ENCODE measurements at regions not wholly inside any gene's neighbourhood (a gene's known extent, or its start where the extent isn't known, plus 50 kb on each side); places are given as distances from the start of the nearest gene placed in this dataset.

DNA sequence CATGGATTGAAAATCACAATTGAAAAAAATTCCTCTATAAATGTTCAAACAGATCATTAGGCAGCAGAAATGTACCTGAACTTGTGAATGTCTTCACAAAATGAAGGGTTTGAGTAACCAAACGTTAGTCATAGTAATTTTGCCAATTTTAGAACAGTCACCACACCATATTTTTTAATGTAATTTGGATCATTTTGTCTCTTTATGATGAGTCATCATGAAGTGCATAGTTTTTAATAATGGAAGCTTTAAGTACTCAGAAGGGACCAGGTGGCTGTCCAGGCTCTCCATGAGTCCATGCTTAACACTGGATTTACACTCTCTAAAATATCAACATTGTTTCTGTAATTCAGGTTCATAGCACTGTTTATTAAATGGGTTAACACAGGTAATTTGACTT lies 219.2 kb downstream of the ETV1 start:
- ChIA-PET CTCF (no interaction called here), SMC1A (ENCODE audit: uncharacterized antibody, unreplicated experiment) (no interaction called here), POLR2A (no interaction called here), RAD21 (ENCODE audit: unreplicated experiment) (no interaction called here)
- in situ Hi-C loops (cut with MboI) = no loop called here
- Histone ChIP-seq H3K4me3 (no peak overlapping the region), H3K27me3 (replicated peaks in 1 of 2; ENCODE audit: control insufficient read depth in 2 of 2, insufficient read depth in 2 of 2, low read length in 1 of 2) (no peaks in the 10 kb centered on the region), H4K20me1 (ENCODE audit: control insufficient read depth, insufficient read depth) (no peaks in the 10 kb centered on the region), H2AFZ (ENCODE audit: control insufficient read depth, low read depth, low read length) (no peak overlapping the region), H3K36me3 (ENCODE audit: control insufficient read depth in 2 of 2, insufficient read depth in 2 of 2, low read length in 1 of 2) (no peaks in the 10 kb centered on the region), H3K4me1 (ENCODE audit: control insufficient read depth, insufficient read depth, low read length) (no peaks in the 10 kb centered on the region), H3K4me2 (ENCODE audit: control insufficient read depth, insufficient read depth) (no peak overlapping the region), H3K27ac (ENCODE audit: control insufficient read depth, insufficient read depth) (no peak overlapping the region), H3K79me2 (ENCODE audit: control insufficient read depth, insufficient read depth, low read length) (no peaks in the 10 kb centered on the region), H3K9ac (ENCODE audit: control insufficient read depth, insufficient read depth, low read length) (no peak overlapping the region), H3K9me3 (replicated peaks; ENCODE audit: control insufficient read depth, insufficient read depth, low read length) (no peaks in the 10 kb centered on the region)
- DNase-seq (ENCODE audit: low read depth, low spot score) = no peak
- FAIRE-seq = no peak
- intact Hi-C loops (cut with micrococcal nuclease; ENCODE audit: unreplicated experiment) = no loop called here
- TF ChIP-seq EED (IDR thresholded peaks at IDR 0.05; ENCODE audit: low read depth) (no peak), MYC (IDR thresholded peaks at IDR 0.05; ENCODE audit: insufficient read depth, insufficient read length, insufficient replicate concordance, low read length, severe bottlenecking) (no peak), HDAC2 (IDR thresholded peaks at IDR 0.05) (no peak), NR2C2 (IDR thresholded peaks at IDR 0.05; ENCODE audit: borderline replicate concordance, control insufficient read depth, insufficient read length, low read depth) (no peak), KLF5 (IDR thresholded peaks at IDR 0.05; ENCODE audit: partially characterized antibody) (no peak), SRF (IDR thresholded peaks at IDR 0.05; ENCODE audit: low read depth in 2 of 2, low read length in 2 of 2) (no peak), POLR2A (IDR thresholded peaks at IDR 0.05; ENCODE audit: low read depth, low read length) (no peak)
- TF ChIP-seq, protein P1, sequence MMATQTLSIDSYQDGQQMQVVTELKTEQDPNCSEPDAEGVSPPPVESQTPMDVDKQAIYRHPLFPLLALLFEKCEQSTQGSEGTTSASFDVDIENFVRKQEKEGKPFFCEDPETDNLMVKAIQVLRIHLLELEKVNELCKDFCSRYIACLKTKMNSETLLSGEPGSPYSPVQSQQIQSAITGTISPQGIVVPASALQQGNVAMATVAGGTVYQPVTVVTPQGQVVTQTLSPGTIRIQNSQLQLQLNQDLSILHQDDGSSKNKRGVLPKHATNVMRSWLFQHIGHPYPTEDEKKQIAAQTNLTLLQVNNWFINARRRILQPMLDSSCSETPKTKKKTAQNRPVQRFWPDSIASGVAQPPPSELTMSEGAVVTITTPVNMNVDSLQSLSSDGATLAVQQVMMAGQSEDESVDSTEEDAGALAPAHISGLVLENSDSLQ (IDR thresholded peaks at IDR 0.05) = no peak
- no peak for ATAC-seq
- BruUV-seq (replicated peaks) = no TSS peak
- WGBS (ENCODE audit: insufficient coverage, insufficient replicate concordance, low lambda C conversion rate, missing lambda C conversion rate) = 0% methylated on average over 1 of the region's 1 CpG

- FAIRE-seq (no peak), DNase-seq (ENCODE audit: low read depth, low spot score) (no peak), ATAC-seq (no peak)
- Histone ChIP-seq H4K20me1 (ENCODE audit: control insufficient read depth, insufficient read depth) (no peaks in the 10 kb centered on the region), H3K9me3 (replicated peaks; ENCODE audit: control insufficient read depth, insufficient read depth, low read length) (no peaks in the 10 kb centered on the region), H3K4me1 (ENCODE audit: control insufficient read depth, insufficient read depth, low read length) (no peaks in the 10 kb centered on the region), H3K4me2 (ENCODE audit: control insufficient read depth, insufficient read depth) (no peak overlapping the region), H3K4me3 (no peak overlapping the region), H3K27me3 (replicated peaks in 1 of 2; ENCODE audit: control insufficient read depth in 2 of 2, insufficient read depth in 2 of 2, low read length in 1 of 2) (no peaks in the 10 kb centered on the region), H3K36me3 (ENCODE audit: control insufficient read depth in 2 of 2, insufficient read depth in 2 of 2, low read length in 1 of 2) (no peaks in the 10 kb centered on the region), H3K79me2 (ENCODE audit: control insufficient read depth, insufficient read depth, low read length) (no peaks in the 10 kb centered on the region), H3K27ac (ENCODE audit: control insufficient read depth, insufficient read depth) (no peak overlapping the region), H2AFZ (ENCODE audit: control insufficient read depth, low read depth, low read length) (no peak overlapping the region), H3K9ac (ENCODE audit: control insufficient read depth, insufficient read depth, low read length) (no peak overlapping the region)
- ChIA-PET SMC1A (ENCODE audit: uncharacterized antibody, unreplicated experiment) (interaction anchor here (1.2 kb wide), 1 partner anchor 11 kb away, joined by 4 read pairs; no protein-coding TSS in a partner anchor), POLR2A (no interaction called here), CTCF (interaction anchor here (0.9 kb wide), 1 partner anchor 70 kb away, joined by 3 read pairs; no protein-coding TSS in a partner anchor), RAD21 (ENCODE audit: unreplicated experiment) (no interaction called here)
- intact Hi-C loops (cut with micrococcal nuclease; ENCODE audit: unreplicated experiment) = no loop called here
- BruUV-seq (replicated peaks) = no TSS peak
- 69% methylated on average over 2 of the region's 2 CpGs for WGBS (ENCODE audit: insufficient coverage, insufficient replicate concordance, low lambda C conversion rate, missing lambda C conversion rate)
- in situ Hi-C loops (cut with MboI) = no loop called here
- no peak for TF ChIP-seq USF1 (IDR thresholded peaks at IDR 0.05; ENCODE audit: borderline replicate concordance, extremely low read length, insufficient read depth, low read depth, low read length)
- TF ChIP-seq TARDBP (IDR thresholded peaks at IDR 0.05; ENCODE audit: borderline replicate concordance) = no peak
- TF ChIP-seq EP300 (IDR thresholded peaks at IDR 0.05; ENCODE audit: borderline replicate concordance in 1 of 2, control insufficient read depth in 1 of 2, low read depth in 2 of 2, low read length in 2 of 2) = no peak
- no peak for TF ChIP-seq BACH1 (IDR thresholded peaks at IDR 0.05; ENCODE audit: borderline replicate concordance)
- TF ChIP-seq, protein P1 (IDR thresholded peaks at IDR 0.05) = no peak
- TF ChIP-seq, protein P2, sequence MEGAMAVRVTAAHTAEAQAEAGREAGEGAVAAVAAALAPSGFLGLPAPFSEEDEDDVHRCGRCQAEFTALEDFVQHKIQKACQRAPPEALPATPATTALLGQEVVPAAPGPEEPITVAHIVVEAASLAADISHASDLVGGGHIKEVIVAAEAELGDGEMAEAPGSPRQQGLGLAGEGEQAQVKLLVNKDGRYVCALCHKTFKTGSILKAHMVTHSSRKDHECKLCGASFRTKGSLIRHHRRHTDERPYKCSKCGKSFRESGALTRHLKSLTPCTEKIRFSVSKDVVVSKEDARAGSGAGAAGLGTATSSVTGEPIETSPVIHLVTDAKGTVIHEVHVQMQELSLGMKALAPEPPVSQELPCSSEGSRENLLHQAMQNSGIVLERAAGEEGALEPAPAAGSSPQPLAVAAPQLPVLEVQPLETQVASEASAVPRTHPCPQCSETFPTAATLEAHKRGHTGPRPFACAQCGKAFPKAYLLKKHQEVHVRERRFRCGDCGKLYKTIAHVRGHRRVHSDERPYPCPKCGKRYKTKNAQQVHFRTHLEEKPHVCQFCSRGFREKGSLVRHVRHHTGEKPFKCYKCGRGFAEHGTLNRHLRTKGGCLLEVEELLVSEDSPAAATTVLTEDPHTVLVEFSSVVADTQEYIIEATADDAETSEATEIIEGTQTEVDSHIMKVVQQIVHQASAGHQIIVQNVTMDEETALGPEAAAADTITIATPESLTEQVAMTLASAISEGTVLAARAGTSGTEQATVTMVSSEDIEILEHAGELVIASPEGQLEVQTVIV (IDR thresholded peaks at IDR 0.05; ENCODE audit: borderline replicate concordance, partially characterized antibody) = no peak
Measured at GRCh38 chr7:13774976-13775375, 214.5 kb downstream of the ETV1 start.

All from GM12878 (cell line).